ENCODE measurements at regions not wholly inside any gene's neighbourhood (a gene's known extent, or its start where the extent isn't known, plus 50 kb on each side); places are given as distances from the start of the nearest gene placed in this dataset.

- Histone ChIP-seq H3K9me3 (ENCODE audit: control insufficient read depth, low read length) (no peaks in the 10 kb centered on the region), H3K27ac (ENCODE audit: insufficient read depth, low read length, poor library complexity, severe bottlenecking) (no peak overlapping the region), H3K36me3 (ENCODE audit: control insufficient read depth, insufficient read depth, low read length) (no peaks in the 10 kb centered on the region), H3K27me3 (replicated peaks; ENCODE audit: control insufficient read depth, insufficient read depth, low read length, poor library complexity, severe bottlenecking) (no peaks in the 10 kb centered on the region), H3K4me3 (ENCODE audit: insufficient read depth, low read depth, low read length, poor library complexity, severe bottlenecking) (no peak overlapping the region), H3K4me1 (ENCODE audit: control insufficient read depth, insufficient read depth, low read length, poor library complexity, severe bottlenecking) (no peaks in the 10 kb centered on the region)
- no peak for DNase-seq
These were observed 585.2 kb downstream of the TRAM1L1 start for GRCh38 chr4:116500225-116500624.

- DNase-seq: no peak
- Histone ChIP-seq H3K36me3 (ENCODE audit: control insufficient read depth, insufficient read depth, low read length) (no peaks in the 10 kb centered on the region), H3K4me3 (ENCODE audit: insufficient read depth, low read depth, low read length, poor library complexity, severe bottlenecking) (no peak overlapping the region), H3K9me3 (ENCODE audit: control insufficient read depth, low read length) (no peaks in the 10 kb centered on the region), H3K4me1 (ENCODE audit: control insufficient read depth, insufficient read depth, low read length, poor library complexity, severe bottlenecking) (no peaks in the 10 kb centered on the region), H3K27ac (ENCODE audit: insufficient read depth, low read length, poor library complexity, severe bottlenecking) (no peak overlapping the region), H3K27me3 (replicated peaks; ENCODE audit: control insufficient read depth, insufficient read depth, low read length, poor library complexity, severe bottlenecking) (no peaks in the 10 kb centered on the region)
These were observed 595.6 kb downstream of the TRAM1L1 start for GRCh38 chr4:116489739-116490138.

GRCh38 chr4:116486401-116486800 lies 599.0 kb downstream of the TRAM1L1 start:
- Histone ChIP-seq H3K4me1 (ENCODE audit: control insufficient read depth, insufficient read depth, low read length, poor library complexity, severe bottlenecking) (no peaks in the 10 kb centered on the region), H3K4me3 (ENCODE audit: insufficient read depth, low read depth, low read length, poor library complexity, severe bottlenecking) (no peak overlapping the region), H3K9me3 (ENCODE audit: control insufficient read depth, low read length) (no peaks in the 10 kb centered on the region), H3K36me3 (ENCODE audit: control insufficient read depth, insufficient read depth, low read length) (no peaks in the 10 kb centered on the region), H3K27me3 (replicated peaks; ENCODE audit: control insufficient read depth, insufficient read depth, low read length, poor library complexity, severe bottlenecking) (no peaks in the 10 kb centered on the region), H3K27ac (ENCODE audit: insufficient read depth, low read length, poor library complexity, severe bottlenecking) (no peak overlapping the region)
- no peak for DNase-seq

- H3K36me3 ChIP-seq (ENCODE audit: control insufficient read depth, insufficient read depth, low read length): no peaks in the 10 kb centered on the region
- H3K27ac ChIP-seq (ENCODE audit: insufficient read depth, low read length, poor library complexity, severe bottlenecking): no peak overlapping the region
- no peaks in the 10 kb centered on the region for H3K27me3 ChIP-seq (replicated peaks; ENCODE audit: control insufficient read depth, insufficient read depth, low read length, poor library complexity, severe bottlenecking)
- H3K4me1 ChIP-seq (ENCODE audit: control insufficient read depth, insufficient read depth, low read length, poor library complexity, severe bottlenecking): no peaks in the 10 kb centered on the region
- DNase-seq: no peak
- H3K4me3 ChIP-seq (ENCODE audit: insufficient read depth, low read depth, low read length, poor library complexity, severe bottlenecking): no peak overlapping the region
- no peaks in the 10 kb centered on the region for H3K9me3 ChIP-seq (ENCODE audit: control insufficient read depth, low read length)
These were observed 604.8 kb downstream of the TRAM1L1 start for GRCh38 chr4:116480546-116480945.

GRCh38 chr4:116478343-116478742 lies 607.0 kb downstream of the TRAM1L1 start:
- no peak for DNase-seq
- H3K4me3 ChIP-seq (ENCODE audit: insufficient read depth, low read depth, low read length, poor library complexity, severe bottlenecking): no peak overlapping the region
- H3K36me3 ChIP-seq (ENCODE audit: control insufficient read depth, insufficient read depth, low read length): no peaks in the 10 kb centered on the region
- no peaks in the 10 kb centered on the region for H3K9me3 ChIP-seq (ENCODE audit: control insufficient read depth, low read length)
- no peaks in the 10 kb centered on the region for H3K4me1 ChIP-seq (ENCODE audit: control insufficient read depth, insufficient read depth, low read length, poor library complexity, severe bottlenecking)
- H3K27me3 ChIP-seq (replicated peaks; ENCODE audit: control insufficient read depth, insufficient read depth, low read length, poor library complexity, severe bottlenecking): no peaks in the 10 kb centered on the region
- H3K27ac ChIP-seq (ENCODE audit: insufficient read depth, low read length, poor library complexity, severe bottlenecking): no peak overlapping the region

GRCh38 chr4:116469582-116469981 lies 615.8 kb downstream of the TRAM1L1 start:
- Histone ChIP-seq H3K4me3 (ENCODE audit: insufficient read depth, low read depth, low read length, poor library complexity, severe bottlenecking) (no peak overlapping the region), H3K4me1 (ENCODE audit: control insufficient read depth, insufficient read depth, low read length, poor library complexity, severe bottlenecking) (no peaks in the 10 kb centered on the region), H3K9me3 (ENCODE audit: control insufficient read depth, low read length) (no peaks in the 10 kb centered on the region), H3K27me3 (replicated peaks; ENCODE audit: control insufficient read depth, insufficient read depth, low read length, poor library complexity, severe bottlenecking) (no peaks in the 10 kb centered on the region), H3K36me3 (ENCODE audit: control insufficient read depth, insufficient read depth, low read length) (no peaks in the 10 kb centered on the region), H3K27ac (ENCODE audit: insufficient read depth, low read length, poor library complexity, severe bottlenecking) (no peak overlapping the region)
- DNase-seq: no peak

GRCh38 chr4:116453127-116453526 lies 632.2 kb downstream of the TRAM1L1 start:
- DNase-seq: no peak
- no peaks in the 10 kb centered on the region for H3K36me3 ChIP-seq (ENCODE audit: control insufficient read depth, insufficient read depth, low read length)

GRCh38 chr4:116449764-116450163 lies 635.6 kb downstream of the TRAM1L1 start:
- no peaks in the 10 kb centered on the region for H3K4me1 ChIP-seq (ENCODE audit: control insufficient read depth, insufficient read depth, low read length, poor library complexity, severe bottlenecking)

More at GRCh38 chr4:116453127-116453526, 632.2 kb downstream of the TRAM1L1 start:
- no peaks in the 10 kb centered on the region for H3K4me1 ChIP-seq (ENCODE audit: control insufficient read depth, insufficient read depth, low read length, poor library complexity, severe bottlenecking)
- no peaks in the 10 kb centered on the region for H3K9me3 ChIP-seq (ENCODE audit: control insufficient read depth, low read length)
- no peak overlapping the region for H3K4me3 ChIP-seq (ENCODE audit: insufficient read depth, low read depth, low read length, poor library complexity, severe bottlenecking)
- H3K27me3 ChIP-seq (replicated peaks; ENCODE audit: control insufficient read depth, insufficient read depth, low read length, poor library complexity, severe bottlenecking): no peaks in the 10 kb centered on the region
- H3K27ac ChIP-seq (ENCODE audit: insufficient read depth, low read length, poor library complexity, severe bottlenecking): no peak overlapping the region

GRCh38 chr4:116444117-116444516 lies 641.3 kb downstream of the TRAM1L1 start:
- Histone ChIP-seq H3K36me3 (ENCODE audit: control insufficient read depth, insufficient read depth, low read length) (no peaks in the 10 kb centered on the region), H3K4me3 (ENCODE audit: insufficient read depth, low read depth, low read length, poor library complexity, severe bottlenecking) (no peak overlapping the region), H3K27ac (ENCODE audit: insufficient read depth, low read length, poor library complexity, severe bottlenecking) (no peak overlapping the region), H3K9me3 (ENCODE audit: control insufficient read depth, low read length) (no peaks in the 10 kb centered on the region), H3K4me1 (ENCODE audit: control insufficient read depth, insufficient read depth, low read length, poor library complexity, severe bottlenecking) (no peaks in the 10 kb centered on the region), H3K27me3 (replicated peaks; ENCODE audit: control insufficient read depth, insufficient read depth, low read length, poor library complexity, severe bottlenecking) (no peaks in the 10 kb centered on the region)
- no peak for DNase-seq

More at GRCh38 chr4:116449764-116450163, 635.6 kb downstream of the TRAM1L1 start:
- Histone ChIP-seq H3K9me3 (ENCODE audit: control insufficient read depth, low read length) (no peaks in the 10 kb centered on the region), H3K27ac (ENCODE audit: insufficient read depth, low read length, poor library complexity, severe bottlenecking) (no peak overlapping the region), H3K4me3 (ENCODE audit: insufficient read depth, low read depth, low read length, poor library complexity, severe bottlenecking) (no peak overlapping the region), H3K36me3 (ENCODE audit: control insufficient read depth, insufficient read depth, low read length) (no peaks in the 10 kb centered on the region), H3K27me3 (replicated peaks; ENCODE audit: control insufficient read depth, insufficient read depth, low read length, poor library complexity, severe bottlenecking) (no peaks in the 10 kb centered on the region)
- DNase-seq: no peak

GRCh38 chr4:116438981-116439729 lies 646.2 kb downstream of the TRAM1L1 start:
- Histone ChIP-seq H3K36me3 (ENCODE audit: control insufficient read depth, insufficient read depth, low read length) (no peaks in the 10 kb centered on the region), H3K4me3 (ENCODE audit: insufficient read depth, low read depth, low read length, poor library complexity, severe bottlenecking) (no peak overlapping the region), H3K9me3 (ENCODE audit: control insufficient read depth, low read length) (no peaks in the 10 kb centered on the region), H3K27me3 (replicated peaks; ENCODE audit: control insufficient read depth, insufficient read depth, low read length, poor library complexity, severe bottlenecking) (no peaks in the 10 kb centered on the region), H3K4me1 (ENCODE audit: control insufficient read depth, insufficient read depth, low read length, poor library complexity, severe bottlenecking) (no peaks in the 10 kb centered on the region), H3K27ac (ENCODE audit: insufficient read depth, low read length, poor library complexity, severe bottlenecking) (no peak overlapping the region)
- no peak for DNase-seq
